ENCODE measurements at regions not wholly inside any gene's neighbourhood (a gene's known extent, or its start where the extent isn't known, plus 50 kb on each side); places are given as distances from the start of the nearest gene placed in this dataset.

- TF ChIP-seq CTCF (conservative IDR thresholded peaks at IDR 0.05; ENCODE audit: low read depth in 2 of 2), result no peak
- no peak for TF ChIP-seq ZNF114 (CRISPR knock-in tag; IDR thresholded peaks at IDR 0.05)
These were observed 471.6 kb upstream of the PRKX start (continued) for GRCh38 chrX:4185086-4185485.

DNA sequence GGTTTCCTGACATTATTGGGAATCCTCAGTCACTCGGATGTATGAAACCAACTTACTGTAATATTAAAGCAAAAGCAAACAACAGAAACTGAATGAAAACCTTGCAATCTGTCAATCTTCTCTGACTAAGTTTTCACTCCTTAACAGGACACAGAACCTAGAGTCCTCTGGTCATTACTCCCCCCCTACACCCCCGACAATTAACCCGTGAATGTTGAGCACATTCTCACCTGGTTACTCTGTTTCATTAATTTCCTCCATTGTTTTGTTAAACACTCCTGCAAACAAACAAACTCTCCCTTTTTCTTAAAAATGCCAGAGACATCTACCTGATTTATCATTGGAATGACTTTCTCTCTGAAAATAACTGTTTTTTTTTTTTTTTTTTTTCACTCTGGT, 469.0 kb upstream of the PRKX start:
- H3K9me3 Mint-ChIP-seq, result peaks cover 9% of the 10 kb centered on the region; the same call in 2 of the 3 replicates
- no peaks in the 10 kb centered on the region for H3K36me3 ChIP-seq (ENCODE audit: insufficient read depth)
- H3K4me1 Mint-ChIP-seq, result peaks cover 17% of the 10 kb centered on the region
- H2AFZ ChIP-seq, result no peak overlapping the region
- peak overlapping the region; percentile 91 for H3K27ac ChIP-seq (ENCODE audit: low read depth)
- peak; percentile 41 for DNase-seq (ENCODE audit: low spot score)
- H3K4me3 Mint-ChIP-seq, result no peak overlapping the region
- no peaks in the 10 kb centered on the region for H3K27me3 Mint-ChIP-seq (ENCODE audit: insufficient read depth, low read depth, poor library complexity)
- no peaks in the 10 kb centered on the region for H4K20me1 ChIP-seq (replicated peaks; ENCODE audit: insufficient read depth)
- H3K4me2 ChIP-seq, result peak overlapping the region; percentile 11; the same call in 1 of the 2 replicates
- H3K79me2 ChIP-seq (replicated peaks; ENCODE audit: insufficient read depth), result no peaks in the 10 kb centered on the region
- no peak for TF ChIP-seq ETS1 (IDR thresholded peaks at IDR 0.05)
- no peak for TF ChIP-seq ZNF331 (CRISPR knock-in tag; IDR thresholded peaks at IDR 0.05; ENCODE audit: low read depth)
- TF ChIP-seq CREB1 (CRISPR knock-in tag; IDR thresholded peaks at IDR 0.05; ENCODE audit: low read depth), result no peak
- no peak for TF ChIP-seq EZH2 (IDR thresholded peaks at IDR 0.05; ENCODE audit: low read depth, unreplicated experiment)
- no peak for TF ChIP-seq ZNF114 (CRISPR knock-in tag; IDR thresholded peaks at IDR 0.05)
- TF ChIP-seq NANOG (IDR thresholded peaks at IDR 0.05; ENCODE audit: borderline replicate concordance), result peak; percentile 76
- peak overlapping the region; percentile 8; the same call in 1 of the 2 replicates for H3K4me3 ChIP-seq
- no peaks in the 10 kb centered on the region for H3K9me2 ChIP-seq (ENCODE audit: insufficient read depth)
- peak overlapping the region; percentile 59; the same call in 1 of the 2 replicates for H3K27ac Mint-ChIP-seq
- no peaks in the 10 kb centered on the region for H3F3A ChIP-seq (replicated peaks; ENCODE audit: low read depth)
- H3K36me3 Mint-ChIP-seq (ENCODE audit: low read depth), result peaks cover 12% of the 10 kb centered on the region; the same call in 2 of the 3 replicates
- no peaks in the 10 kb centered on the region for H3K27me3 ChIP-seq (ENCODE audit: insufficient read depth)
- peak; percentile 51; the same call in 2 of the 3 replicates for ATAC-seq
- H3K4me1 ChIP-seq (ENCODE audit: insufficient read depth), result no peaks in the 10 kb centered on the region

DNA sequence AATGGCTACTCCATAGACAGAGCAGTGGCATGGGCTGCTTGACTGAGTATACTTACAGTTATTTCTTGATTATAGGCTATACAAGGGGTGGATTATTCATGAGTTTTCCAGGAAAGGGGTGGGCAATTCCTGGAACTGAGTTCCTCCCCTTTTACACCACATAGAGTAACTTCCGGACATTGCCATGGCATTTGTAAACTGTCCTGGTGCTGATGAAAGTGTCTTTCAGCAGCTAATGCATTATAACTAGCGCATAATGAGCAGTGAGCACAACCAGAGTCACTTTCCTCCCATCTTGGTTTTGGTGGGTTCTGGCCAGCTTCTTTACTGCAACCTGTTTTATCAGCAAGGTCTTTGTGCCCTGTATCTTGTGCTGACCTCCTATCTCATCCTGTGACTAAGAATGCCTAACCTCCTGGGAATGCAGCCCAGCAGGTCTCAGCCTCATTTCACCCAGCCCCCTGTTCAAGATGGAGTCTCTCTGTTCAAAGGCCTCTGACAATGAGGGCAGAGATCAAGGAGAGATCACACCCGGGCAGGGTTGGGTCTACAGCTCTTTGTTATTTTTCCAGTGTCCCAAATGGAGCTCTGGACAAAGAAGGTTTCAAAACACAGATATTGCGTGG, 468.4 kb upstream of the PRKX start:
- Histone ChIP-seq H3K4me2 (peak overlapping the region; percentile 11), H3F3A (replicated peaks; ENCODE audit: low read depth) (no peaks in the 10 kb centered on the region), H3K4me1 (ENCODE audit: insufficient read depth) (no peaks in the 10 kb centered on the region), H3K4me3 (peak overlapping the region; percentile 8; the same call in 1 of the 2 replicates), H3K9me2 (ENCODE audit: insufficient read depth) (no peaks in the 10 kb centered on the region), H3K79me2 (replicated peaks; ENCODE audit: insufficient read depth) (no peaks in the 10 kb centered on the region), H2AFZ (no peak overlapping the region), H3K27ac (ENCODE audit: low read depth) (peak overlapping the region; percentile 91), H3K36me3 (ENCODE audit: insufficient read depth) (no peaks in the 10 kb centered on the region), H3K27me3 (ENCODE audit: insufficient read depth) (no peaks in the 10 kb centered on the region), H4K20me1 (replicated peaks; ENCODE audit: insufficient read depth) (no peaks in the 10 kb centered on the region)
- DNase-seq (ENCODE audit: low spot score) (peak; percentile 35), ATAC-seq (peak; percentile 63)
- H3K27ac Mint-ChIP-seq, result peak overlapping the region; percentile 59
- H3K4me3 Mint-ChIP-seq, result no peak overlapping the region
- H3K9me3 Mint-ChIP-seq, result peaks cover 9% of the 10 kb centered on the region; the same call in 2 of the 3 replicates
- H3K4me1 Mint-ChIP-seq, result peaks cover 17% of the 10 kb centered on the region
- H3K36me3 Mint-ChIP-seq (ENCODE audit: low read depth), result peaks cover 12% of the 10 kb centered on the region; the same call in 2 of the 3 replicates
- H3K27me3 Mint-ChIP-seq (ENCODE audit: insufficient read depth, low read depth, poor library complexity), result no peaks in the 10 kb centered on the region
- TF ChIP-seq ZNF331 (CRISPR knock-in tag; IDR thresholded peaks at IDR 0.05; ENCODE audit: low read depth) (no peak), POLR2AphosphoS5 (IDR thresholded peaks at IDR 0.05; ENCODE audit: low read depth) (no peak), REST (IDR thresholded peaks at IDR 0.05; ENCODE audit: unreplicated experiment) (no peak), ZNF114 (CRISPR knock-in tag; IDR thresholded peaks at IDR 0.05) (no peak), EZH2 (IDR thresholded peaks at IDR 0.05; ENCODE audit: low read depth, unreplicated experiment) (no peak), NANOG (IDR thresholded peaks at IDR 0.05; ENCODE audit: borderline replicate concordance) (no peak), JUNB (IDR thresholded peaks at IDR 0.05; ENCODE audit: unreplicated experiment) (no peak), EZH2phosphoT487 (IDR thresholded peaks at IDR 0.05; ENCODE audit: unreplicated experiment) (no peak), CTCF (conservative IDR thresholded peaks at IDR 0.05; ENCODE audit: low read depth in 2 of 2) (no peak), ETS1 (IDR thresholded peaks at IDR 0.05) (no peak)
